Coronary artery (tissue), 2 donors: ENCODE measurements at regions not wholly inside any gene's neighbourhood (a gene's known extent, or its start where the extent isn't known, plus 50 kb on each side); places are given as distances from the start of the nearest gene placed in this dataset.

Experiments used
- DNase-seq: peaks from one replicate; pipeline ENCODE4 v3.0.0-alpha.2; 2017; ENCODE audit warnings: low spot score
- H3K27ac ChIP-seq, 2 donors: fragments of 200-600 bp; sonication (generic); one replicate each; pipeline ENCODE4 v1.5.1; 2016 to 2019
- H3K4me3 ChIP-seq: fragments of 200-600 bp; sonication (generic); 2 replicates; pipeline ENCODE4 v1.5.1; 2016; ENCODE audit warnings: mild to moderate bottlenecking, moderate library complexity
- CTCF ChIP-seq: fragments of 200-600 bp; sonication (generic); IDR thresholded peaks from one replicate; pipeline ENCODE4 v1.5.1; 2019; ENCODE audit warnings: antibody characterized with exemption

GRCh38 chr13:87259479-87260083 lies 411.6 kb upstream of the SLITRK5 start:
- TF ChIP-seq CTCF, result no peak
- Histone ChIP-seq H3K27ac (no peak overlapping the region), H3K4me3 (no peak overlapping the region)
- no peak for DNase-seq

DNA sequence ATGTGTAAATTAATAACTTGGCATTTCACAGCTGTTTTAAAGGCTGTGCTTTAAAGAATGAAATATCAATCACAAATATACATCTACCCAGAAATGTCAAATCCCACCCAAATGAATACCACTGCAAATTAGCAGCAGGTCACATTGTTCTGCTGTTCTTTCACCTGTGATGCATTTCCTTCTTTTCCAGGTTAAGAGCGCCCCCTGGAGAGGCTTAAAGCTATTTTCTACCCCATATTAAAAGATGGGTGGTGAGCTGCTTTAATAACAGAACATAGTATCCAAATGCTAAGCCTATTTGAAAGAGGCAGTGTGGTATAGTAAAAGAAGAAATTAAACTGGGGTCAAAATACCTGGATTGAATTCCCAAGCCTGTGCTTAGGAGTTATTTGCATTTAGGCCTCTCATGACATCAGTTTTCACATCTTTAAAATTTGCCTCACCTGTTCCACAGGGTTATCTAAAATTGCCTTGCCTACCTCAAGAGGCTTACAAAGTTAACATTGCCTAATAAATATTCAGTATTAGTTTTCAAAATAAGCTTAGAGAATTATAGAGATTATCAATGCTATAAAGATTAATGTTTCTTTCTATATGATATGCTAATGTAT lies 396.9 kb upstream of the SLITRK5 start:
- no peak for TF ChIP-seq CTCF
- no peak overlapping the region for H3K27ac ChIP-seq
- no peak for DNase-seq
- H3K4me3 ChIP-seq, result no peak overlapping the region

GRCh38 chr13:87280139-87280538 lies 391.0 kb upstream of the SLITRK5 start:
- no peak for DNase-seq
- Histone ChIP-seq H3K4me3 (no peak overlapping the region), H3K27ac (no peak overlapping the region)
- no peak for TF ChIP-seq CTCF

- no peak for TF ChIP-seq CTCF
- no peak for DNase-seq
- no peak overlapping the region for H3K27ac ChIP-seq
- H3K4me3 ChIP-seq, result no peak overlapping the region
These were observed 383.4 kb upstream of the SLITRK5 start for GRCh38 chr13:87287721-87288120.

DNA sequence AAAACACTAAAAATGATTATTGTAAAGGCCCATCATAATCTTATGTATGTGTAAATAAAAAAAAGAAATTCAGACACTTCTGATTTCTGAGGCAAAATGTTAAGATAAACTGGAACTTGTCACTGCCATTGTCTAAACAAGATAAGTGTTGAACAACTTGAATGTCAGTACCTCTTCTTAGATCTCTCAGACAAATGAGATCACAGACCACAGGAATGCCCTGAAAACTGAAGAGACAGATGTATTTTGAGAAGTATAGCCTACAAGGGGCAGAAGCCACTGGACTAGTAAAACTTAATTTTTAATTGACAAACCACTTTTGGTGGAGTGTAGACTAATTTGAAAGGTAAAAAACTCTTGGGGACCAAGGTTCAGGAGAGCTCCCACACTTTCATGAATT lies 375.5 kb upstream of the SLITRK5 start:
- TF ChIP-seq CTCF, result no peak
- no peak for DNase-seq
- Histone ChIP-seq H3K27ac (no peak overlapping the region), H3K4me3 (no peak overlapping the region)

DNA sequence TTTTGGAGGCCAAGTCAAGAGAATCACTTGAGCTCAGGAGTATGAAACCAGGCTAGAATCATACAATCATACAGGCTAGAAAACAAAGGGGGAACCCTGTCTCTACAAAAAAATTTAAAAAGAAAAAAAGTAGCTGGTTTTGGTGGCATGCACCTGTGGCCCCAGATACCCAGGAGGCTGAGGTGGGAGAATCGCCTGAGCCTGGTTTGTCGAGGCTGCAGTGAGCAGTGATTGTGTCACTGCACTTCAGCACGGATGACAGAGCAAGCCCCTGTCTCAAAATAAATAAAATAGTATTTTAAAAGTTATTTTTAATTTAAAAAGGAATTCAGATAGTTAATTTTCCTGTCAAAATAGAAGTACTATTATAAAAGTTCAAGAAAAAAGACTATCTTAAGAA lies 369.1 kb upstream of the SLITRK5 start:
- DNase-seq, result no peak
- TF ChIP-seq CTCF, result no peak
- H3K27ac ChIP-seq, result no peak overlapping the region
- no peak overlapping the region for H3K4me3 ChIP-seq

DNA sequence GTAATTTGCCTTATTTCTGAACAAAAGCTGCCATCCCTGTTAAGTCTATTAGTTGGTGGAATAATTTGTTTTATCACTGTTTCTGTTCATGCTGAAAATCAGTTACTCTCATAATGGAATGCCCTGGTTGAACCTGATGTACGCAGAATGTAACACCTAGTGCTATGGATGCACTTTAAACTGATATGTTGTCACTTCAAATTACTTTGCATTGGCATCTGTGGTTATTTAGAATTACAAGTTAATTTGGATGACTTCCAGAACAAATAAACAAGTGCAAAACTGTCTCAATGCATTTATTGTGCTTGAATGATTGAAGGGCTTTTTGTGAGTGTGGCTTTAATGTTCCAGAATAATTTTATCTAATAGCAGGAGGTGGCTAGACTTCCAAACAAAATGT lies 368.2 kb upstream of the SLITRK5 start:
- no peak overlapping the region for H3K4me3 ChIP-seq
- no peak for TF ChIP-seq CTCF
- DNase-seq, result no peak
- no peak overlapping the region for H3K27ac ChIP-seq
